Activated CD4-positive, alpha-beta T cell treated with anti-CD3 and anti-CD28 coated beads for 1 hour (primary cell): ENCODE measurements at regions not wholly inside any gene's neighbourhood (a gene's known extent, or its start where the extent isn't known, plus 50 kb on each side); places are given as distances from the start of the nearest gene placed in this dataset.
"Not testable (repeated sequence)": the region's sequence is repeated elsewhere in the genome, so short reads cannot be mapped to it uniquely, and the experiment has no call there.

ENCODE experiments used
- DNase-seq: peaks from one replicate; pipeline ENCODE4 v3.0.0-alpha.2; 2020

GRCh38 chr14:106662936-106663550 lies 1136.7 kb downstream of the TMEM121 start:
- no peak for DNase-seq

GRCh38 chr14:106663805-106664410 lies 1137.5 kb downstream of the TMEM121 start:
- peak; percentile 24 for DNase-seq

GRCh38 chr14:106665814-106666213 lies 1139.4 kb downstream of the TMEM121 start:
- DNase-seq, result no peak

GRCh38 chr14:106666341-106666740 lies 1140.0 kb downstream of the TMEM121 start:
- DNase-seq, result no peak

- no peak for DNase-seq
Measured at GRCh38 chr14:106670011-106670410, 1143.6 kb downstream of the TMEM121 start.

- DNase-seq, result not testable (repeated sequence)
Measured at GRCh38 chr14:106674093-106674492, 1147.7 kb downstream of the TMEM121 start.

GRCh38 chr14:106674509-106675125 lies 1148.2 kb downstream of the TMEM121 start:
- not testable (repeated sequence) for DNase-seq

GRCh38 chr14:106675716-106676115 lies 1149.3 kb downstream of the TMEM121 start:
- not testable (repeated sequence) for DNase-seq

GRCh38 chr14:106679776-106680175 lies 1153.4 kb downstream of the TMEM121 start:
- DNase-seq, result no peak

GRCh38 chr14:106681161-106681560 lies 1154.8 kb downstream of the TMEM121 start:
- no peak for DNase-seq

GRCh38 chr14:106681568-106681967 lies 1155.2 kb downstream of the TMEM121 start:
- no peak for DNase-seq

GRCh38 chr14:106683631-106684030 lies 1157.2 kb downstream of the TMEM121 start:
- DNase-seq, result no peak

- no peak for DNase-seq
Measured at GRCh38 chr14:106686533-106686932, 1160.2 kb downstream of the TMEM121 start.

- DNase-seq, result no peak
Measured at GRCh38 chr14:106690333-106690891, 1164.0 kb downstream of the TMEM121 start.

GRCh38 chr14:106691601-106692291 lies 1165.4 kb downstream of the TMEM121 start:
- DNase-seq, result peak; percentile 30

GRCh38 chr14:106694638-106695393 lies 1168.4 kb downstream of the TMEM121 start:
- peak; percentile 36 for DNase-seq

- not testable (repeated sequence) for DNase-seq
Measured at GRCh38 chr14:106698620-106699267, 1172.4 kb downstream of the TMEM121 start.

GRCh38 chr14:106703651-106704050 lies 1177.3 kb downstream of the TMEM121 start:
- DNase-seq, result not testable (repeated sequence)

GRCh38 chr14:106706488-106706887 lies 1180.1 kb downstream of the TMEM121 start:
- DNase-seq, result not testable (repeated sequence)

GRCh38 chr14:106710187-106710586 lies 1183.8 kb downstream of the TMEM121 start:
- not testable (repeated sequence) for DNase-seq

- DNase-seq, result not testable (repeated sequence)
Measured at GRCh38 chr14:106712513-106712912, 1186.1 kb downstream of the TMEM121 start.
